Lower leg skin (tissue), 3 donors: ENCODE measurements at regions not wholly inside any gene's neighbourhood (a gene's known extent, or its start where the extent isn't known, plus 50 kb on each side); places are given as distances from the start of the nearest gene placed in this dataset.
"Not testable (repeated sequence)": the region's sequence is repeated elsewhere in the genome, so short reads cannot be mapped to it uniquely, and the experiment has no call there.

Experiments
- POLR2A ChIP-seq, 2 donors: fragments of 450-650 bp; IDR thresholded peaks; one replicate each; pipeline ENCODE4 v1.6.1; 2016 to 2017; ENCODE audit warnings: antibody characterized with exemption in 2 of 2, mild to moderate bottlenecking in 1 of 2, moderate library complexity in 1 of 2
- TF ChIP-seq, protein P1 (sequence below), 3 donors: fragments of 450-650 bp; IDR thresholded peaks; one replicate each; pipeline ENCODE4 v1.5.1; 2016; ENCODE audit warnings: antibody characterized with exemption in 3 of 3, mild to moderate bottlenecking in 3 of 3, moderate library complexity in 2 of 3

DNA sequence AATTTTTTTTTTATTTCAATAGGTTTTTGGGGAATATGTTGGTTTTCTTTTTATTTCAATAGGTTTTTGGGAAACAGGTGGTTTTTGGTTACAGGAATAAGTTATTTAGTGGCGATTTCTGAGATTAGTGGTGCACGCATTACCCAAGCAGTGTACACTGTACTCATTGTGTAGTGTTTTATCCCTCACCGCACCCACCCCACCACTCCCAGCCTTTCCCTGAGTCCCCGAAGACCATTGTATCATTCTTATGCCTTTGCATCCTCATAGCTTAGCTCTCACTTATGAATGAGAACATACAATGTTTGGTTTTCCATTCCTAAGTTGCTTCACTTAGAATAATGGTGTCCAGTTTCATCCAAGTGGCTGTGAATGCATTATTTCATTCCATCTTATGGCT, 2142.4 kb upstream of the DEFB115 start:
- TF ChIP-seq, protein P1, sequence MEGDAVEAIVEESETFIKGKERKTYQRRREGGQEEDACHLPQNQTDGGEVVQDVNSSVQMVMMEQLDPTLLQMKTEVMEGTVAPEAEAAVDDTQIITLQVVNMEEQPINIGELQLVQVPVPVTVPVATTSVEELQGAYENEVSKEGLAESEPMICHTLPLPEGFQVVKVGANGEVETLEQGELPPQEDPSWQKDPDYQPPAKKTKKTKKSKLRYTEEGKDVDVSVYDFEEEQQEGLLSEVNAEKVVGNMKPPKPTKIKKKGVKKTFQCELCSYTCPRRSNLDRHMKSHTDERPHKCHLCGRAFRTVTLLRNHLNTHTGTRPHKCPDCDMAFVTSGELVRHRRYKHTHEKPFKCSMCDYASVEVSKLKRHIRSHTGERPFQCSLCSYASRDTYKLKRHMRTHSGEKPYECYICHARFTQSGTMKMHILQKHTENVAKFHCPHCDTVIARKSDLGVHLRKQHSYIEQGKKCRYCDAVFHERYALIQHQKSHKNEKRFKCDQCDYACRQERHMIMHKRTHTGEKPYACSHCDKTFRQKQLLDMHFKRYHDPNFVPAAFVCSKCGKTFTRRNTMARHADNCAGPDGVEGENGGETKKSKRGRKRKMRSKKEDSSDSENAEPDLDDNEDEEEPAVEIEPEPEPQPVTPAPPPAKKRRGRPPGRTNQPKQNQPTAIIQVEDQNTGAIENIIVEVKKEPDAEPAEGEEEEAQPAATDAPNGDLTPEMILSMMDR (IDR thresholded peaks at IDR 0.05): not testable (repeated sequence)
- TF ChIP-seq POLR2A (IDR thresholded peaks at IDR 0.05): not testable (repeated sequence)
